ENCODE measurements at regions not wholly inside any gene's neighbourhood (a gene's known extent, or its start where the extent isn't known, plus 50 kb on each side); places are given as distances from the start of the nearest gene placed in this dataset. TPM values are rescaled to one million over a fixed set of nuclear protein-coding genes. Genes with fewer than 3 reads are reported as not detected.

DNA sequence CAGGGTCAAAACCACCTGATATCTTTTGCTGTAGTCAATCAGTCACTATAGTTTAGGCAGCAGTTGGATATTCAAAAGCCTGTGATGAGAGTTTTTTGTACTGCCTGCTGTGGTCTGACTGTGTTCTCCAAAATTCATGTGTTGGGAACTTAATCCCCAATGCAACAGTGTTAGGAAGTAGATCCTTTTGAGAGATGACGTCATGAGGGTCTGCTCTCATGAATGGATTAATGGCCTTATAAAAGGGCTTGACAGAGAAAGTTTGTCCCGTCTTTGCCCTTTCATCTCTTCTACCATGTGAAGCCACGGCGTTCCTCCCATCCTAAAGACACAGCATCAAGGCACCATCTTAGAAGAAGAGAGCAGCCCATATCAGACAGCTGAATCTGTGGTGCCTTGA, 50.8 kb upstream of the PDE3A start:
- Histone ChIP-seq H3K27me3 (ENCODE audit: control insufficient read depth in 4 of 4, insufficient read depth in 4 of 4, low read length in 3 of 4) (no peaks in the 10 kb centered on the region), H3K36me3 (ENCODE audit: control insufficient read depth in 4 of 4, insufficient read depth in 3 of 4, low read depth in 1 of 4, low read length in 3 of 4) (no peaks in the 10 kb centered on the region), H3K4me1 (ENCODE audit: control insufficient read depth in 4 of 4, insufficient read depth in 4 of 4, low read length in 3 of 4) (no peaks in the 10 kb centered on the region), H3K27ac (ENCODE audit: low read depth in 1 of 2, low read length in 2 of 2) (no peak overlapping the region), H3K9ac (ENCODE audit: low read depth in 1 of 2, low read length in 2 of 2) (no peak overlapping the region), H3K4me3 (ENCODE audit: low read depth in 1 of 3, low read length in 3 of 3) (no peak overlapping the region), H3K9me3 (ENCODE audit: control insufficient read depth in 4 of 4, low read length in 3 of 4) (no peaks in the 10 kb centered on the region)
- no peak for TF ChIP-seq SP1 (IDR thresholded peaks at IDR 0.05)
- TF ChIP-seq FOXA2 (IDR thresholded peaks at IDR 0.05), result no peak
- TF ChIP-seq NR2F2 (IDR thresholded peaks at IDR 0.05), result no peak
- TF ChIP-seq JUND (IDR thresholded peaks at IDR 0.05), result no peak
- TF ChIP-seq, protein P1, sequence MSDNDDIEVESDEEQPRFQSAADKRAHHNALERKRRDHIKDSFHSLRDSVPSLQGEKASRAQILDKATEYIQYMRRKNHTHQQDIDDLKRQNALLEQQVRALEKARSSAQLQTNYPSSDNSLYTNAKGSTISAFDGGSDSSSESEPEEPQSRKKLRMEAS (IDR thresholded peaks at IDR 0.05), result no peak
- no peak for TF ChIP-seq GABPA (IDR thresholded peaks at IDR 0.05 in 1 of 2, conservative IDR thresholded peaks at IDR 0.05 in 1 of 2)
- TF ChIP-seq FOXA1 (IDR thresholded peaks at IDR 0.05), result no peak
- TF ChIP-seq, protein P2, sequence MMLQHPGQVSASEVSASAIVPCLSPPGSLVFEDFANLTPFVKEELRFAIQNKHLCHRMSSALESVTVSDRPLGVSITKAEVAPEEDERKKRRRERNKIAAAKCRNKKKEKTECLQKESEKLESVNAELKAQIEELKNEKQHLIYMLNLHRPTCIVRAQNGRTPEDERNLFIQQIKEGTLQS (IDR thresholded peaks at IDR 0.05), result no peak
- no peak for TF ChIP-seq RAD21 (IDR thresholded peaks at IDR 0.05)
- TF ChIP-seq HNF4A (conservative IDR thresholded peaks at IDR 0.05), result no peak
- no peak for TF ChIP-seq HNF4G (IDR thresholded peaks at IDR 0.05)
- no peak for DNase-seq (ENCODE audit: low spot score)
- WGBS, result 91% methylated on average over 4 of the region's 4 CpGs

Small RNA genes lying in the stretch of these regions (small RNA-seq; reads per million reads assigned to genes)
- not detected for gene RNU1-146P
